GM23338 (cell line): ENCODE measurements at regions not wholly inside any gene's neighbourhood (a gene's known extent, or its start where the extent isn't known, plus 50 kb on each side); places are given as distances from the start of the nearest gene placed in this dataset.

Source experiments
- ATAC-seq: fragments of 200-7000 bp; cut with Tn5 transposase; 3 replicates; pipeline ENCODE4 v1.9.1; 2020
- DNase-seq: peaks from one replicate; pipeline ENCODE4 v3.0.0-alpha.2; 2015; ENCODE audit warnings: low spot score
- H2AFZ ChIP-seq: fragments of 200-600 bp; sonication (generic); 2 replicates; pipeline ENCODE4 v1.8.0; 2016; ENCODE audit warnings: antibody characterized with exemption, mild to moderate bottlenecking, moderate library complexity
- H3F3A ChIP-seq: fragments of 200-600 bp; sonication (generic); replicated peaks from 2 replicates; pipeline ENCODE4 v1.8.0; 2017; ENCODE audit warnings: antibody characterized with exemption, mixed run types, low read depth
- H3K27ac ChIP-seq: fragments of 200-600 bp; sonication (generic); 2 replicates; pipeline ENCODE4 v1.6.1; 2016; ENCODE audit warnings: low read depth
- H3K27me3 ChIP-seq: fragments of 200-600 bp; sonication (generic); 2 replicates; pipeline ENCODE4 v1.8.0; 2016; ENCODE audit warnings: mild to moderate bottlenecking, mixed run types, moderate library complexity; ENCODE audit not compliant: insufficient read depth
- H3K36me3 ChIP-seq: fragments of 200-600 bp; sonication (generic); 2 replicates; pipeline ENCODE4 v1.8.0; 2016; ENCODE audit warnings: mild to moderate bottlenecking; ENCODE audit not compliant: insufficient read depth
- H3K4me1 ChIP-seq: fragments of 200-600 bp; sonication (generic); 2 replicates; pipeline ENCODE4 v1.8.0; 2016; ENCODE audit warnings: mild to moderate bottlenecking, moderate library complexity; ENCODE audit not compliant: insufficient read depth
- H3K4me2 ChIP-seq: fragments of 200-600 bp; sonication (generic); 2 replicates; pipeline ENCODE4 v1.7.1; 2017; ENCODE audit warnings: mixed run types
- H3K4me3 ChIP-seq: fragments of 200-600 bp; sonication (generic); 2 replicates; pipeline ENCODE4 v1.6.1; 2016; ENCODE audit warnings: mixed run types
- H3K79me2 ChIP-seq: fragments of 200-600 bp; sonication (generic); replicated peaks from 2 replicates; pipeline ENCODE4 v1.8.0; 2017; ENCODE audit warnings: mild to moderate bottlenecking; ENCODE audit not compliant: insufficient read depth
- H3K9me2 ChIP-seq: fragments of 200-600 bp; sonication (generic); 2 replicates; pipeline ENCODE4 v1.8.0; 2017; ENCODE audit not compliant: insufficient read depth
- H4K20me1 ChIP-seq: fragments of 200-600 bp; sonication (generic); replicated peaks from 2 replicates; pipeline ENCODE4 v1.8.0; 2017; ENCODE audit warnings: mild to moderate bottlenecking; ENCODE audit not compliant: insufficient read depth
- H3K27ac Mint-ChIP-seq: 2 replicates; pipeline ENCODE4 v1.8.0; 2020; ENCODE audit warnings: inconsistent platforms, mild to moderate bottlenecking, moderate library complexity, mixed read lengths
- H3K27me3 Mint-ChIP-seq: 3 replicates; pipeline ENCODE4 v1.8.0; 2022; ENCODE audit warnings: low read depth, mild to moderate bottlenecking, moderate library complexity, mixed read lengths, inconsistent platforms; ENCODE audit not compliant: insufficient read depth, poor library complexity
- H3K36me3 Mint-ChIP-seq: 3 replicates; pipeline ENCODE4 v1.8.0; 2021; ENCODE audit warnings: low read depth, mild to moderate bottlenecking, inconsistent platforms, moderate library complexity, mixed read lengths
- H3K4me1 Mint-ChIP-seq: 3 replicates; pipeline ENCODE4 v1.8.0; 2020; ENCODE audit warnings: mild to moderate bottlenecking, inconsistent platforms, mixed read lengths
- H3K4me3 Mint-ChIP-seq: 3 replicates; pipeline ENCODE4 v1.8.0; 2021; ENCODE audit warnings: moderate library complexity, mild to moderate bottlenecking, inconsistent platforms, mixed read lengths
- H3K9me3 Mint-ChIP-seq: 3 replicates; pipeline ENCODE4 v1.8.0; 2020; ENCODE audit warnings: moderate library complexity, mild to moderate bottlenecking, inconsistent platforms, mixed read lengths
- CREB1 ChIP-seq: fragments of 250-450 bp; sonication (Bioruptor Pico); IDR thresholded peaks from 2 replicates; pipeline ENCODE4 v1.5.0; 2020; ENCODE audit warnings: low read depth, mild to moderate bottlenecking, moderate library complexity
- ETS1 ChIP-seq: IDR thresholded peaks from 2 replicates; pipeline ENCODE4 v1.6.1; 2016; ENCODE audit warnings: antibody characterized with exemption
- EZH2 ChIP-seq: fragments of 200-600 bp; sonication (generic); IDR thresholded peaks from one replicate; pipeline ENCODE4 v1.8.0; 2017; ENCODE audit warnings: antibody characterized with exemption, mild to moderate bottlenecking, low read depth; ENCODE audit not compliant: unreplicated experiment
- EZH2phosphoT487 ChIP-seq: fragments of 200-600 bp; sonication (generic); IDR thresholded peaks from one replicate; pipeline ENCODE4 v1.8.1; 2018; ENCODE audit warnings: antibody characterized with exemption; ENCODE audit not compliant: unreplicated experiment
- JUNB ChIP-seq: IDR thresholded peaks from one replicate; pipeline ENCODE4 v1.6.1; 2016; ENCODE audit warnings: antibody characterized with exemption; ENCODE audit not compliant: unreplicated experiment
- NANOG ChIP-seq: IDR thresholded peaks from 2 replicates; pipeline ENCODE4 v1.6.1; 2016; ENCODE audit warnings: antibody characterized with exemption, borderline replicate concordance
- POLR2AphosphoS5 ChIP-seq: IDR thresholded peaks from 2 replicates; pipeline ENCODE4 v1.6.1; 2016; ENCODE audit warnings: antibody characterized with exemption, low read depth
- STAT1 ChIP-seq: IDR thresholded peaks from one replicate; pipeline ENCODE4 v1.6.1; 2016; ENCODE audit warnings: antibody characterized with exemption; ENCODE audit not compliant: unreplicated experiment
- ZNF114 ChIP-seq: fragments of 250-450 bp; sonication (Bioruptor Pico); IDR thresholded peaks from 2 replicates; pipeline ENCODE4 v1.5.0; 2020; ENCODE audit warnings: mild to moderate bottlenecking, moderate library complexity
- ZNF331 ChIP-seq: fragments of 250-450 bp; sonication (Bioruptor Pico); IDR thresholded peaks from 2 replicates; pipeline ENCODE4 v1.5.0; 2020; ENCODE audit warnings: low read depth, mild to moderate bottlenecking, moderate library complexity
- ZNF462 ChIP-seq: fragments of 250-450 bp; sonication (Bioruptor Pico); IDR thresholded peaks from 2 replicates; pipeline ENCODE4 v1.5.0; 2020; ENCODE audit warnings: mild to moderate bottlenecking, moderate library complexity
- TF ChIP-seq, protein P1 (sequence below), 2 experiments: fragments of 200-600 bp in 1 of 2; sonication (generic) in 1 of 2; conservative IDR thresholded peaks; 2 replicates each; pipeline versions ENCODE4 v1.5.1 to v1.6.1; 2016 to 2017; ENCODE audit warnings: antibody characterized with exemption in 2 of 2, low read depth in 2 of 2, mild to moderate bottlenecking in 2 of 2, moderate library complexity in 1 of 2
- TF ChIP-seq, protein P2 (sequence below): IDR thresholded peaks from one replicate; pipeline ENCODE4 v1.6.1; 2018; ENCODE audit warnings: antibody characterized with exemption; ENCODE audit not compliant: unreplicated experiment

GRCh38 chr21:26777166-26777565, 68.0 kb downstream of the ADAMTS1 start:
- Histone ChIP-seq H3K4me1 (no peaks in the 10 kb centered on the region; the same call in 1 of the 2 replicates), H3F3A (no peaks in the 10 kb centered on the region), H3K9me2 (peaks cover 7% of the 10 kb centered on the region; the same call in 1 of the 2 replicates), H3K4me2 (no peak overlapping the region), H3K4me3 (no peak overlapping the region), H3K79me2 (no peaks in the 10 kb centered on the region), H2AFZ (no peak overlapping the region), H3K27ac (no peak overlapping the region), H4K20me1 (no peaks in the 10 kb centered on the region), H3K36me3 (no peaks in the 10 kb centered on the region), H3K27me3 (no peaks in the 10 kb centered on the region)
- Mint-ChIP-seq H3K4me1 (peaks cover 3% of the 10 kb centered on the region; the same call in 2 of the 3 replicates), H3K36me3 (no peaks in the 10 kb centered on the region), H3K27me3 (no peaks in the 10 kb centered on the region), H3K27ac (no peak overlapping the region), H3K9me3 (no peaks in the 10 kb centered on the region), H3K4me3 (no peak overlapping the region)
- ATAC-seq (no peak), DNase-seq (no peak)
- no peak for TF ChIP-seq ZNF114
- TF ChIP-seq, protein P1, sequence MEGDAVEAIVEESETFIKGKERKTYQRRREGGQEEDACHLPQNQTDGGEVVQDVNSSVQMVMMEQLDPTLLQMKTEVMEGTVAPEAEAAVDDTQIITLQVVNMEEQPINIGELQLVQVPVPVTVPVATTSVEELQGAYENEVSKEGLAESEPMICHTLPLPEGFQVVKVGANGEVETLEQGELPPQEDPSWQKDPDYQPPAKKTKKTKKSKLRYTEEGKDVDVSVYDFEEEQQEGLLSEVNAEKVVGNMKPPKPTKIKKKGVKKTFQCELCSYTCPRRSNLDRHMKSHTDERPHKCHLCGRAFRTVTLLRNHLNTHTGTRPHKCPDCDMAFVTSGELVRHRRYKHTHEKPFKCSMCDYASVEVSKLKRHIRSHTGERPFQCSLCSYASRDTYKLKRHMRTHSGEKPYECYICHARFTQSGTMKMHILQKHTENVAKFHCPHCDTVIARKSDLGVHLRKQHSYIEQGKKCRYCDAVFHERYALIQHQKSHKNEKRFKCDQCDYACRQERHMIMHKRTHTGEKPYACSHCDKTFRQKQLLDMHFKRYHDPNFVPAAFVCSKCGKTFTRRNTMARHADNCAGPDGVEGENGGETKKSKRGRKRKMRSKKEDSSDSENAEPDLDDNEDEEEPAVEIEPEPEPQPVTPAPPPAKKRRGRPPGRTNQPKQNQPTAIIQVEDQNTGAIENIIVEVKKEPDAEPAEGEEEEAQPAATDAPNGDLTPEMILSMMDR (conservative IDR thresholded peaks at IDR 0.05; ENCODE audit: low read depth in 2 of 2), result no peak
- TF ChIP-seq NANOG, result no peak
- TF ChIP-seq ZNF462 (CRISPR knock-in tag), result no peak
- no peak for TF ChIP-seq EZH2phosphoT487
- TF ChIP-seq EZH2, result no peak
- TF ChIP-seq STAT1, result no peak
- no peak for TF ChIP-seq POLR2AphosphoS5
- TF ChIP-seq ETS1, result no peak
- TF ChIP-seq CREB1 (CRISPR knock-in tag), result no peak
- TF ChIP-seq, protein P2, sequence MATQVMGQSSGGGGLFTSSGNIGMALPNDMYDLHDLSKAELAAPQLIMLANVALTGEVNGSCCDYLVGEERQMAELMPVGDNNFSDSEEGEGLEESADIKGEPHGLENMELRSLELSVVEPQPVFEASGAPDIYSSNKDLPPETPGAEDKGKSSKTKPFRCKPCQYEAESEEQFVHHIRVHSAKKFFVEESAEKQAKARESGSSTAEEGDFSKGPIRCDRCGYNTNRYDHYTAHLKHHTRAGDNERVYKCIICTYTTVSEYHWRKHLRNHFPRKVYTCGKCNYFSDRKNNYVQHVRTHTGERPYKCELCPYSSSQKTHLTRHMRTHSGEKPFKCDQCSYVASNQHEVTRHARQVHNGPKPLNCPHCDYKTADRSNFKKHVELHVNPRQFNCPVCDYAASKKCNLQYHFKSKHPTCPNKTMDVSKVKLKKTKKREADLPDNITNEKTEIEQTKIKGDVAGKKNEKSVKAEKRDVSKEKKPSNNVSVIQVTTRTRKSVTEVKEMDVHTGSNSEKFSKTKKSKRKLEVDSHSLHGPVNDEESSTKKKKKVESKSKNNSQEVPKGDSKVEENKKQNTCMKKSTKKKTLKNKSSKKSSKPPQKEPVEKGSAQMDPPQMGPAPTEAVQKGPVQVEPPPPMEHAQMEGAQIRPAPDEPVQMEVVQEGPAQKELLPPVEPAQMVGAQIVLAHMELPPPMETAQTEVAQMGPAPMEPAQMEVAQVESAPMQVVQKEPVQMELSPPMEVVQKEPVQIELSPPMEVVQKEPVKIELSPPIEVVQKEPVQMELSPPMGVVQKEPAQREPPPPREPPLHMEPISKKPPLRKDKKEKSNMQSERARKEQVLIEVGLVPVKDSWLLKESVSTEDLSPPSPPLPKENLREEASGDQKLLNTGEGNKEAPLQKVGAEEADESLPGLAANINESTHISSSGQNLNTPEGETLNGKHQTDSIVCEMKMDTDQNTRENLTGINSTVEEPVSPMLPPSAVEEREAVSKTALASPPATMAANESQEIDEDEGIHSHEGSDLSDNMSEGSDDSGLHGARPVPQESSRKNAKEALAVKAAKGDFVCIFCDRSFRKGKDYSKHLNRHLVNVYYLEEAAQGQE, result no peak
- TF ChIP-seq ZNF331, result no peak
- no peak for TF ChIP-seq JUNB
